ENCODE measurements at regions not wholly inside any gene's neighbourhood (a gene's known extent, or its start where the extent isn't known, plus 50 kb on each side); places are given as distances from the start of the nearest gene placed in this dataset.
"Not testable (repeated sequence)": the region's sequence is repeated elsewhere in the genome, so short reads cannot be mapped to it uniquely, and the experiment has no call there.

- ATAC-seq (no peak), DNase-seq (no peak)
- intact Hi-C loops (cut with DNase I) = no loop called here
These were observed 200.0 kb upstream of the ATP10B start for GRCh38 chr5:161051920-161052500.

GRCh38 chr5:161047024-161047423 is 195.0 kb upstream of the ATP10B start:
- intact Hi-C loops (cut with DNase I) = no loop called here
- no peak for ATAC-seq
- DNase-seq = no peak

- intact Hi-C loops (cut with DNase I) = no loop called here
- DNase-seq (no peak), ATAC-seq (no peak)
These were observed 190.9 kb upstream of the ATP10B start for GRCh38 chr5:161042862-161043261.

- DNase-seq (no peak), ATAC-seq (no peak)
- intact Hi-C loops (cut with DNase I) = no loop called here
These were observed 190.4 kb upstream of the ATP10B start for GRCh38 chr5:161042443-161042842.

- ATAC-seq = no peak
- intact Hi-C loops (cut with DNase I) = no loop called here
- DNase-seq = no peak
These were observed 188.8 kb upstream of the ATP10B start for GRCh38 chr5:161040818-161041217.

- ATAC-seq (no peak), DNase-seq (no peak)
- intact Hi-C loops (cut with DNase I) = no loop called here
These were observed 184.3 kb upstream of the ATP10B start for GRCh38 chr5:161036296-161036695.

- intact Hi-C loops (cut with DNase I) = no loop called here
- ATAC-seq (no peak), DNase-seq (no peak)
These were observed 182.4 kb upstream of the ATP10B start for GRCh38 chr5:161034451-161034850.

- intact Hi-C loops (cut with DNase I) = no loop called here
- DNase-seq = no peak
- no peak for ATAC-seq
These were observed 178.2 kb upstream of the ATP10B start for GRCh38 chr5:161030229-161030628.

GRCh38 chr5:161027763-161028162 is 175.8 kb upstream of the ATP10B start:
- ATAC-seq = no peak
- DNase-seq = no peak
- intact Hi-C loops (cut with DNase I) = no loop called here

GRCh38 chr5:161023551-161023950 is 171.5 kb upstream of the ATP10B start:
- intact Hi-C loops (cut with DNase I) = no loop called here
- ATAC-seq = no peak
- DNase-seq = no peak

GRCh38 chr5:161022151-161022550 is 170.1 kb upstream of the ATP10B start:
- ATAC-seq = no peak
- no peak for DNase-seq
- intact Hi-C loops (cut with DNase I) = no loop called here

- ATAC-seq (no peak), DNase-seq (no peak)
- intact Hi-C loops (cut with DNase I) = no loop called here
These were observed 157.8 kb upstream of the ATP10B start for GRCh38 chr5:161009817-161010216.

GRCh38 chr5:161009194-161009593 is 157.2 kb upstream of the ATP10B start:
- ATAC-seq = no peak
- intact Hi-C loops (cut with DNase I) = no loop called here
- DNase-seq = no peak

- ATAC-seq (no peak), DNase-seq (no peak)
- intact Hi-C loops (cut with DNase I) = no loop called here
These were observed 155.9 kb upstream of the ATP10B start for GRCh38 chr5:161007879-161008278.

GRCh38 chr5:161002571-161003074 is 150.6 kb upstream of the ATP10B start:
- intact Hi-C loops (cut with DNase I) = no loop called here
- DNase-seq = no peak
- ATAC-seq = no peak

GRCh38 chr5:161001604-161002003 is 149.6 kb upstream of the ATP10B start:
- ATAC-seq (no peak), DNase-seq (no peak)
- intact Hi-C loops (cut with DNase I) = no loop called here

- ATAC-seq; DNase-seq; intact Hi-C loops (cut with DNase I): not testable (repeated sequence)
These were observed 149.1 kb upstream of the ATP10B start for GRCh38 chr5:161001142-161001541.

- no peak for ATAC-seq
- no peak for DNase-seq
- intact Hi-C loops (cut with DNase I) = no loop called here
These were observed 139.2 kb upstream of the ATP10B start for GRCh38 chr5:160991205-160991604.

- no peak for ATAC-seq
These were observed 127.4 kb upstream of the ATP10B start for GRCh38 chr5:160979385-160979784.

GRCh38 chr5:160978944-160979343 is 126.9 kb upstream of the ATP10B start:
- ATAC-seq (no peak), DNase-seq (no peak)
- intact Hi-C loops (cut with DNase I) = no loop called here

More at GRCh38 chr5:160979385-160979784, 127.4 kb upstream of the ATP10B start:
- no peak for DNase-seq
- intact Hi-C loops (cut with DNase I) = no loop called here

- ATAC-seq (no peak), DNase-seq (no peak)
- intact Hi-C loops (cut with DNase I) = no loop called here
These were observed 124.2 kb upstream of the ATP10B start for GRCh38 chr5:160976181-160976580.
